Neural progenitor cell (in vitro differentiated cells): ENCODE measurements at regions not wholly inside any gene's neighbourhood (a gene's known extent, or its start where the extent isn't known, plus 50 kb on each side); places are given as distances from the start of the nearest gene placed in this dataset.

Experiments used
- CTCF ChIP-seq: fragments of 200-600 bp; sonication (generic); IDR thresholded peaks from 2 replicates; pipeline ENCODE4 v1.5.1; 2017; ENCODE audit warnings: antibody characterized with exemption, mild to moderate bottlenecking
- EZH2 ChIP-seq: fragments of 200-600 bp; sonication (generic); IDR thresholded peaks from 2 replicates; pipeline ENCODE4 v1.6.1; 2017; ENCODE audit warnings: antibody characterized with exemption, mild to moderate bottlenecking, moderate library complexity
- EZH2phosphoT487 ChIP-seq: fragments of 200-600 bp; sonication (generic); IDR thresholded peaks from 2 replicates; pipeline ENCODE4 v1.6.1; 2017; ENCODE audit warnings: antibody characterized with exemption

GRCh38 chr13:99656844-99657381 lies 155.6 kb downstream of the TM9SF2 start:
- TF ChIP-seq CTCF: no peak
- no peak for TF ChIP-seq EZH2
- TF ChIP-seq EZH2phosphoT487: no peak
